ENCODE measurements at regions not wholly inside any gene's neighbourhood (a gene's known extent, or its start where the extent isn't known, plus 50 kb on each side); places are given as distances from the start of the nearest gene placed in this dataset.
"Not testable (repeated sequence)": the region's sequence is repeated elsewhere in the genome, so short reads cannot be mapped to it uniquely, and the experiment has no call there.

- H3K27me3 ChIP-seq (ENCODE audit: low read length); H4K20me1 ChIP-seq (ENCODE audit: insufficient read depth, low read depth, low read length); DNase-seq; H3K27ac ChIP-seq (ENCODE audit: low read length); H3K79me2 ChIP-seq (ENCODE audit: low read length); H2AFZ ChIP-seq (ENCODE audit: low read length); H3K36me3 ChIP-seq (ENCODE audit: insufficient read depth, low read length); H3K9me3 ChIP-seq (ENCODE audit: low read length); H3K9me2 ChIP-seq (replicated peaks; ENCODE audit: insufficient read depth, low read length); H3K4me3 ChIP-seq (ENCODE audit: low read length); H3K4me1 ChIP-seq (ENCODE audit: low read length); H3K9ac ChIP-seq (ENCODE audit: low read length); H3K4me2 ChIP-seq (ENCODE audit: low read depth, low read length, poor library complexity, severe bottlenecking): not testable (repeated sequence)
Observed at GRCh38 chr15:84401461-84401860, 165.9 kb downstream of the GOLGA6L4 start.

- H3K27ac ChIP-seq (ENCODE audit: low read length); H4K20me1 ChIP-seq (ENCODE audit: insufficient read depth, low read depth, low read length); H3K4me2 ChIP-seq (ENCODE audit: low read depth, low read length, poor library complexity, severe bottlenecking); H3K36me3 ChIP-seq (ENCODE audit: insufficient read depth, low read length); H3K4me1 ChIP-seq (ENCODE audit: low read length); H3K9me2 ChIP-seq (replicated peaks; ENCODE audit: insufficient read depth, low read length); H2AFZ ChIP-seq (ENCODE audit: low read length); H3K27me3 ChIP-seq (ENCODE audit: low read length); H3K9me3 ChIP-seq (ENCODE audit: low read length); H3K79me2 ChIP-seq (ENCODE audit: low read length); H3K9ac ChIP-seq (ENCODE audit: low read length); H3K4me3 ChIP-seq (ENCODE audit: low read length); DNase-seq: not testable (repeated sequence)
Observed at GRCh38 chr15:84401891-84402840, 166.6 kb downstream of the GOLGA6L4 start.

GRCh38 chr15:84402856-84403608, 167.5 kb downstream of the GOLGA6L4 start:
- H3K4me2 ChIP-seq (ENCODE audit: low read depth, low read length, poor library complexity, severe bottlenecking), result no peak overlapping the region
- no peak overlapping the region for H3K4me3 ChIP-seq (ENCODE audit: low read length)

GRCh38 chr15:84409357-84409756, 173.8 kb downstream of the GOLGA6L4 start:
- not testable (repeated sequence) for H3K79me2 ChIP-seq (ENCODE audit: low read length); H3K9me3 ChIP-seq (ENCODE audit: low read length)

More at GRCh38 chr15:84402856-84403608, 167.5 kb downstream of the GOLGA6L4 start:
- DNase-seq, result no peak
- Histone ChIP-seq H3K27me3 (ENCODE audit: low read length) (no peaks in the 10 kb centered on the region), H3K9ac (ENCODE audit: low read length) (no peak overlapping the region), H4K20me1 (ENCODE audit: insufficient read depth, low read depth, low read length) (no peaks in the 10 kb centered on the region), H3K36me3 (ENCODE audit: insufficient read depth, low read length) (no peaks in the 10 kb centered on the region), H3K27ac (ENCODE audit: low read length) (no peak overlapping the region), H3K9me3 (ENCODE audit: low read length) (no peaks in the 10 kb centered on the region), H3K9me2 (replicated peaks; ENCODE audit: insufficient read depth, low read length) (no peaks in the 10 kb centered on the region), H3K4me1 (ENCODE audit: low read length) (no peaks in the 10 kb centered on the region), H3K79me2 (ENCODE audit: low read length) (no peaks in the 10 kb centered on the region), H2AFZ (ENCODE audit: low read length) (no peak overlapping the region)

GRCh38 chr15:84421513-84422181, 179.2 kb upstream of the ZSCAN2 start:
- DNase-seq; H2AFZ ChIP-seq (ENCODE audit: low read length); H3K9me2 ChIP-seq (replicated peaks; ENCODE audit: insufficient read depth, low read length); H3K4me1 ChIP-seq (ENCODE audit: low read length); H4K20me1 ChIP-seq (ENCODE audit: insufficient read depth, low read depth, low read length); H3K27me3 ChIP-seq (ENCODE audit: low read length); H3K9ac ChIP-seq (ENCODE audit: low read length); H3K27ac ChIP-seq (ENCODE audit: low read length); H3K4me2 ChIP-seq (ENCODE audit: low read depth, low read length, poor library complexity, severe bottlenecking); H3K36me3 ChIP-seq (ENCODE audit: insufficient read depth, low read length); H3K79me2 ChIP-seq (ENCODE audit: low read length); H3K9me3 ChIP-seq (ENCODE audit: low read length); H3K4me3 ChIP-seq (ENCODE audit: low read length): not testable (repeated sequence)

More at GRCh38 chr15:84409357-84409756, 173.8 kb downstream of the GOLGA6L4 start:
- not testable (repeated sequence) for DNase-seq; H3K9ac ChIP-seq (ENCODE audit: low read length); H3K4me1 ChIP-seq (ENCODE audit: low read length); H3K36me3 ChIP-seq (ENCODE audit: insufficient read depth, low read length); H3K4me2 ChIP-seq (ENCODE audit: low read depth, low read length, poor library complexity, severe bottlenecking); H3K4me3 ChIP-seq (ENCODE audit: low read length); H4K20me1 ChIP-seq (ENCODE audit: insufficient read depth, low read depth, low read length); H2AFZ ChIP-seq (ENCODE audit: low read length); H3K27ac ChIP-seq (ENCODE audit: low read length); H3K27me3 ChIP-seq (ENCODE audit: low read length); H3K9me2 ChIP-seq (replicated peaks; ENCODE audit: insufficient read depth, low read length)

GRCh38 chr15:84425327-84425726, 175.5 kb upstream of the ZSCAN2 start:
- H3K4me2 ChIP-seq (ENCODE audit: low read depth, low read length, poor library complexity, severe bottlenecking); H3K36me3 ChIP-seq (ENCODE audit: insufficient read depth, low read length); H3K9me3 ChIP-seq (ENCODE audit: low read length); H3K4me3 ChIP-seq (ENCODE audit: low read length); H2AFZ ChIP-seq (ENCODE audit: low read length); H3K27ac ChIP-seq (ENCODE audit: low read length); H3K9me2 ChIP-seq (replicated peaks; ENCODE audit: insufficient read depth, low read length); H4K20me1 ChIP-seq (ENCODE audit: insufficient read depth, low read depth, low read length); DNase-seq; H3K4me1 ChIP-seq (ENCODE audit: low read length); H3K27me3 ChIP-seq (ENCODE audit: low read length); H3K9ac ChIP-seq (ENCODE audit: low read length); H3K79me2 ChIP-seq (ENCODE audit: low read length): not testable (repeated sequence)

- not testable (repeated sequence) for H3K4me1 ChIP-seq (ENCODE audit: low read length); H2AFZ ChIP-seq (ENCODE audit: low read length); H3K9me2 ChIP-seq (replicated peaks; ENCODE audit: insufficient read depth, low read length); H3K79me2 ChIP-seq (ENCODE audit: low read length); H3K27me3 ChIP-seq (ENCODE audit: low read length); H3K36me3 ChIP-seq (ENCODE audit: insufficient read depth, low read length); H3K27ac ChIP-seq (ENCODE audit: low read length); H3K9me3 ChIP-seq (ENCODE audit: low read length); H3K4me3 ChIP-seq (ENCODE audit: low read length); H3K4me2 ChIP-seq (ENCODE audit: low read depth, low read length, poor library complexity, severe bottlenecking); H4K20me1 ChIP-seq (ENCODE audit: insufficient read depth, low read depth, low read length); H3K9ac ChIP-seq (ENCODE audit: low read length); DNase-seq
Observed at GRCh38 chr15:84473305-84473877, 127.4 kb upstream of the ZSCAN2 start.

Data from Karpas-422 (cell line).